ENCODE measurements at regions not wholly inside any gene's neighbourhood (a gene's known extent, or its start where the extent isn't known, plus 50 kb on each side); places are given as distances from the start of the nearest gene placed in this dataset.

GRCh38 chr12:111310076-111310870 lies 58.6 kb downstream of the PHETA1 start:
- no peak overlapping the region for H3K27ac ChIP-seq
- H3K36me3 ChIP-seq: no peaks in the 10 kb centered on the region
- no peak for TF ChIP-seq CTCF (IDR thresholded peaks at IDR 0.05)
- H3K9me3 ChIP-seq: peaks cover 0 to 19% of the 10 kb centered on the region in 2 donors
- ATAC-seq (no peak), DNase-seq (no peak)
- H3K27me3 ChIP-seq: peaks cover 0 to 26% of the 10 kb centered on the region in 2 donors
- H3K4me3 ChIP-seq: no peak overlapping the region
- intact Hi-C loops (cut with DNase I): no loop called here
- peaks cover 0 to 14% of the 10 kb centered on the region in 2 donors for H3K4me1 ChIP-seq

GRCh38 chr12:111309584-111309983 lies 59.3 kb downstream of the PHETA1 start:
- H3K9me3 ChIP-seq: peaks cover 0 to 26% of the 10 kb centered on the region in 2 donors
- intact Hi-C loops (cut with DNase I): loop anchor here in 1 of 2 donors (10.0 kb wide), 1 partner anchor 375 kb away; no protein-coding TSS in a partner anchor
- ATAC-seq: no peak
- TF ChIP-seq CTCF (IDR thresholded peaks at IDR 0.05): no peak
- peaks cover 0 to 26% of the 10 kb centered on the region in 2 donors for H3K27me3 ChIP-seq
- H3K4me1 ChIP-seq: peaks cover 0 to 14% of the 10 kb centered on the region in 2 donors
- no peak overlapping the region for H3K27ac ChIP-seq
- H3K36me3 ChIP-seq: no peaks in the 10 kb centered on the region
- no peak for DNase-seq
- H3K4me3 ChIP-seq: no peak overlapping the region

GRCh38 chr12:111308473-111308872 lies 60.4 kb downstream of the PHETA1 start:
- TF ChIP-seq CTCF (IDR thresholded peaks at IDR 0.05): no peak
- intact Hi-C loops (cut with DNase I): loop anchor here in 1 of 2 donors (10.0 kb wide), 1 partner anchor 374 kb away; no protein-coding TSS in a partner anchor
- Histone ChIP-seq H3K4me1 (peaks cover 0 to 7% of the 10 kb centered on the region in 2 donors), H3K9me3 (peaks cover 0 to 37% of the 10 kb centered on the region in 2 donors), H3K27ac (no peak overlapping the region), H3K4me3 (no peak overlapping the region), H3K27me3 (peaks cover 0 to 16% of the 10 kb centered on the region in 2 donors), H3K36me3 (no peaks in the 10 kb centered on the region)
- ATAC-seq (no peak), DNase-seq (no peak)

- TF ChIP-seq CTCF (IDR thresholded peaks at IDR 0.05): peak; percentile 25 to 54
- H3K4me1 ChIP-seq: no peaks in the 10 kb centered on the region
- DNase-seq: no peak
- intact Hi-C loops (cut with DNase I): loop anchor here in 1 of 2 donors (10.0 kb wide), 1 partner anchor 370 kb away; no protein-coding TSS in a partner anchor
- H3K9me3 ChIP-seq: peaks cover 0 to 41% of the 10 kb centered on the region in 2 donors
- no peaks in the 10 kb centered on the region for H3K27me3 ChIP-seq
- no peak for ATAC-seq
- H3K27ac ChIP-seq: no peak overlapping the region
- no peaks in the 10 kb centered on the region for H3K36me3 ChIP-seq
- H3K4me3 ChIP-seq: no peak overlapping the region
These were observed 64.2 kb downstream of the PHETA1 start for GRCh38 chr12:111304642-111305071.

- Histone ChIP-seq H3K27me3 (peaks cover 0 to 10% of the 10 kb centered on the region in 2 donors), H3K4me3 (no peak overlapping the region), H3K9me3 (peaks cover 0 to 41% of the 10 kb centered on the region in 2 donors), H3K4me1 (no peaks in the 10 kb centered on the region), H3K36me3 (no peaks in the 10 kb centered on the region), H3K27ac (no peak overlapping the region)
- no peak for DNase-seq
- TF ChIP-seq CTCF (IDR thresholded peaks at IDR 0.05): no peak
- intact Hi-C loops (cut with DNase I): loop anchor here in 1 of 2 donors (10.0 kb wide), 1 partner anchor 369 kb away; no protein-coding TSS in a partner anchor
- no peak for ATAC-seq
These were observed 65.4 kb downstream of the PHETA1 start for GRCh38 chr12:111303531-111303930.
